Activated CD8-positive, alpha-beta memory T cell treated with anti-CD3 and anti-CD28 coated beads for 1 hour (primary cell): ENCODE measurements at regions not wholly inside any gene's neighbourhood (a gene's known extent, or its start where the extent isn't known, plus 50 kb on each side); places are given as distances from the start of the nearest gene placed in this dataset.
"Not testable (repeated sequence)": the region's sequence is repeated elsewhere in the genome, so short reads cannot be mapped to it uniquely, and the experiment has no call there.

ENCODE experiments used
- DNase-seq, 2 donors: peaks; one replicate each; pipeline ENCODE4 v3.0.0-alpha.2; 2020; ENCODE audit warnings: low read depth in 1 of 2; ENCODE audit errors: extremely low read depth in 1 of 2

DNA sequence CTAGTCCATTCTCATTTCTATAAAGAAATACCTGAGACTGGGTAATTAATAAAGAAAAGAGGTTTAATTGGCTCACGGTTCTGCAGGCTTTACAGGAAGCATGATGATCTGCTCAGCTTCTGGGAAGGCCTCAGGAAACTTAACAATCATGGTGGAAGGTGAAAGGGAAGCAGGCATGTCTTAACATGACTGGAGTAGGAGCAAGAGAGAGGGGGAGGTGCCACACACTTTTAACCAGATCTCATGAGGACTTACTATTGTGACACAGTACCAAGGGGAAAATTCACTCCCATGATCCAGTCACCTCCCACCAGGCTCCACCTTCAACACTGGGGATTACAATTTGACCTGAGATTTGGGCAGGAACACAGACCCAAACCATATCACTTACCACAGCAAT is 310.1 kb downstream of the SH3GL2 start:
- not testable (repeated sequence) for DNase-seq

DNA sequence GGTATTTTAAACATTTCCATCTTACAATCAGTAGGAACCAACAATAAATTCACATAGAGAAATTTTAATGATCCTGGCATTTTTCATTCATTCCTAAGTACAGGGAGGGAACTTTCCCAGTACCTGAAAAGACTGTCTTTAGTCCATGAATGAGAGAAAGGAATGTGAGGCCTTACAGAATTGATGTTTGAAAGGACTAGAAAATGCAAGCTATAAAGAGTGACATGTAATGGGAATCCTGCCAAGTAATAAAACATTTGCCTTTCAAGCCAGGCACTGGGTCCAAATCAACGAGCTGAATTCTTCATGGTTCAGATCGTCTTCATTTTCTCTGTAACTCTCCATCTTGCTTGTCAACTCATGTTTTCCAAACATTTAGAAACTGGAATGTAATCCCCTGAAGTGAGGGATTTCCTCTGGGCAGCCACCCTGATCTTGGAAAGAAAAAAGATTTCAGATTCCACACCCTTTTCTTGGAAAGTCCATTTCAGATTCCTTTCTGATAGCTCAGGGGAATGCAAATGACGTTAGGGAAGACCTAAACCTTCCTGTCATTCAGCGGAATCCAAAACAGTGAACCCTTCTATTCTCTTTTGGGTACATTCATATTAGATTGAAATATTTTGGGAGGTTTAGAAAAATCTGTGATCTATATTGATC is 315.8 kb downstream of the SH3GL2 start:
- DNase-seq = no peak

- DNase-seq = no peak
Observed at GRCh38 chr9:17900606-17901005, 321.7 kb downstream of the SH3GL2 start.

GRCh38 chr9:17905366-17905765 is 326.5 kb downstream of the SH3GL2 start:
- no peak for DNase-seq

DNA sequence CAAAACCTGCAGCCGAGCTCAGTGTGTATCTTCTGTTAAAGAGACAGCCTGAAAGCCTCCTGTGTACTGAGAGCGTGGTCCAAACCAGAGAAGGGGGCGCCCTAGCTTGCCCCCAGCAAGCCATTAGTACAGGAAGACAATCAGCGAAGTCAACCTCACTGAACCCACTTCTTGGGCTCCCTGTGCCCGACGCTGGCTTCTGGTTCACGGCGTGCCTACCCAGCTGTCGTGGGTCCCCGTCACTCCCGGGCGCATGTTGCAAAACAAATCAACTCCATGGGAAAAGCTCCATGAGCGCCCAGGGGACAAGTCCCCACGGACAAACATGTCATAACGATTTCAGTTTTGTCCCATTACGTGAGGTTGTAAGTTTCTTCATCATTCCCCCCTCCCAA is 326.9 kb downstream of the SH3GL2 start:
- DNase-seq = no peak

DNA sequence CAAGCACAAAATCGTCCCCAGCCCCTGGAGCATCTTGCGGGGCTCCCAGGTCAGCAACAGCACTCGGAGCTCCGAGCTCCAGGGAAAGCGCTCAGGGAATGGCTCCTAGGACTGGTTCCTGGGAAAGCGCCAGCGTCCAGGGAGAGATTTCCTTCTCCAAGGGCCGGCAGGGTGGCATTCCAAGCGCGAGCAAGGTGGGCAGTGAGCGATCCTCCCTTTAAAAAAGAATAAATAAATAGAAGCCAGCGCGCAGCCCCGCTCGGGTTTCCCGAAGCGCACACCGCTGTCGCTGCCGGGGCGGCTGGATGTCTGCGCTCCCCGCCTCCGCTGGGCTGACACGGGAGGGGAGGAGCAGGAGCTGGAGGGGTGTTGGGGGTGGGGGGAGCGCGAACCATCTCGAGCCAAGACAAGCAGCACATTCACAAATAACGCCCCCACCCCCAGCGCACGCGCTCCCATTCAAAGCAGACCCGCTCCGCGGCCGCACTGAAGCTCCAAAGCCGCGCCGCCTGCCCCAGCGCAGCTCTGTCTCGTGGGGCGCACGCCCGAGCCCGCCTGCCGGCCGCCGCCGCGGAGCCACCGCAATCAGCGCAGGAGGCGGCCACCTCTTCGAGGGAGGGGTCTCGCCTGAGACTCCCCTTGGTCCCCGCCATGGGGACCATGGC is 327.4 kb downstream of the SH3GL2 start:
- no peak for DNase-seq

- DNase-seq = no peak
Observed at GRCh38 chr9:17906841-17907778, 328.2 kb downstream of the SH3GL2 start.

DNA sequence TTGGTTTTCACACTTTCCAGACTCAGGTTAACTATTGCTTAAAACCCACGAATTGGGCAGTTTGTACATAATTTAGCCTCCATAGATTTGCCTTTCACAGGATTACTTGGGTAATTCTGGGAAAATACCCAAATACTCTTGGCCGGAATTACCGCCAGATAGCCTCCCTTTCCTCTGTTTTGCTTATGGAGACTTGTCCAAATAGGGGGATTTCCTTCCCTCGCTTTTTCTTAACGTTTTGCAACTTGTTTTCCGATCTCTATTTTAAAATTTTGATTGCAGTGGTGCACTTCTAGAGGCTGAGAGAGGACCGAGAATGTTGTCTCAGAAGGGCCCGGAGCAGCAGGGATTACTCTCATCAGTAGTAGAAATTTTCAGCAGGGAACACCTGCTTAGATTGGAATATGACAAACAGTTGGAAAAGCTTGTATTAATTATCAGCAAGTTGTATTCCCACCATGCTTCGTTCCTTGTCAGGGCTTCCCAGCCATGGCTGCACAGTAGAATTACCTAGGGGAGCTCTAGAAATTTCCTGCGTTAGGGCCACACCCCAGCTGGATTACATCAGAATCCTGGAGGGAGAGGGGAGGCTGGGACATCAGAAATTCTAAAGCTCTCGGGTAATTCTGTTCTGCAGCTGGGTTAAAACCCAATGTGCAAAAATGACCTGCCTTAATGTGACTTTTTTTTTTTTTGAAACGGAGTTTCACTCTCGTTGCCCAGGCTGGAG is 329.1 kb downstream of the SH3GL2 start:
- no peak for DNase-seq

GRCh38 chr9:17926246-17926645 is 347.4 kb downstream of the SH3GL2 start:
- no peak for DNase-seq

DNA sequence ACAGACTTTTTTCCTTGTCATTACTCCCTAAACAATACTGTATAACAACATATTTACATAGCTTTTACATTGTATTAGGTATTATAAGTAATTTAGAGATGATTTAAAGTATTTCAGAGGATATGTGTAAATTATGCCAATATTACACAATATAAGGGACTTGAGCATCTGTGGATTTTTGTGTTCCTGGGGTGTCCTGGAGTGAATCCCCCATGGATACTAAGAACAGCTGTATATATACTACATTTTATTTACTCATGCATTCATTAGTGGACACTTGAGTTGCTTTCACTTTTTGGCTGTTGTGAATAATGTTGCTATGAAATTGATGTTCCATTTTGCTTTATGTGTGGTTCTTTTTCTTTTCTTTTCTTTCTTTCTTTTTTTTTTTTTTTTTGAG is 348.8 kb downstream of the SH3GL2 start:
- no peak for DNase-seq

- no peak for DNase-seq
Observed at GRCh38 chr9:17928228-17928627, 349.4 kb downstream of the SH3GL2 start.

- DNase-seq = no peak
Observed at GRCh38 chr9:17928768-17929167, 349.9 kb downstream of the SH3GL2 start.

- DNase-seq = no peak
Observed at GRCh38 chr9:17929506-17929905, 350.6 kb downstream of the SH3GL2 start.

DNA sequence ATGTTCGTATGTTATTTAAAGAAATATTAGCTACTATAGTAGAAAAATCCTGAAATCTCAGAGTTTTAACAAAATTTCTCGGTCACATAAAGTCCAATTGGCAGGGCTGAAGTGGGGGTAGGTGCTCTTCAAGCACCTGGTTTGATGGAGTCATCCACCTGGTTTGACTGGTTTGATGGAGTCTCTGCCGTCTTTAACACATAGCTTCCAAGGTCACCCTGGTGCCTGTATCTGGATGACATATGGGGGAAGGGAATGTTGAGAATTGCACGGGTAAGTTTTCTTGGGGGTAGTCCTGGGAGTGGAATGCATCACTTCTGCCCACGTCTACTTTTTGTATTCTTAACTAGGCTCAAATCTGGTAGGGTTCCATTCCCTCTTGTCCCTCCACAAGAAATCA is 351.2 kb downstream of the SH3GL2 start:
- no peak for DNase-seq

GRCh38 chr9:17936365-17936764 is 357.5 kb downstream of the SH3GL2 start:
- DNase-seq = no peak

- no peak for DNase-seq
Observed at GRCh38 chr9:17938035-17938655, 359.3 kb downstream of the SH3GL2 start.

DNA sequence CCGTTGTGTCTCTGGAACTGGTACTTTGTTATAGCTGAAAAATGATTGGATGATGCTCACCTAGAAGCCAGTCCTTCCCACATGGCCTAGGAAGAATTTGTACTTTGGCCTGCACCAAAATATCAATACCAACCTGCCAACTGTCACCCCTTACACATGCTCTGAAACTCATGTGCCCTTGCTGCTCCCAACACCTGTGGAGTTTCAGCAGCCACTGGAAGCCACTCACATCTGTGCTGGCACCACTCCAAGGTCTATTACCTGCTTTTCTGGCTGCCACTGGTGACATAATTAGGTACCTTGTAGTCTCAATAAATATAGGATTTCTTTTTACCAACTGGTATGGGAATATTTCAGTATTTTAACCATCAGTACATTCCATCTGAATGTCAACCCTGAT is 363.6 kb downstream of the SH3GL2 start:
- no peak for DNase-seq

DNA sequence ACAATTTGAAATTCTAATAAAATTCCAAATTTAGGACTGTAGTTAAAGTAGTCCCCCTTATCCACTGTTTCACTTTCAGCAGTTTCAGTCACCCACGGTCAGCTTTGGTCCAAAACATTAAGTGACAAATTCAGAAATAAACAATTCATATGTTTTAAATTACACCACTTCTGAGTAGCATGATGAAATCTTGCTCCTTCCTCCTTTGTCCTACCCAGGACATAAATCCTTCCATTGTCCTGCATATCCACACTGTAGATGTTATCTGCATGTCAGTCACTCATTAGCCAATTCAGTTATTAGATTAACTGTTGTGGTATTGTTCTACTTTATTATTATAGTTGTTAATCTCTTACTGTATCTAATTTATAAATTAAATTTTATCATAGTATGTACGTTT is 376.5 kb downstream of the SH3GL2 start:
- no peak for DNase-seq

DNA sequence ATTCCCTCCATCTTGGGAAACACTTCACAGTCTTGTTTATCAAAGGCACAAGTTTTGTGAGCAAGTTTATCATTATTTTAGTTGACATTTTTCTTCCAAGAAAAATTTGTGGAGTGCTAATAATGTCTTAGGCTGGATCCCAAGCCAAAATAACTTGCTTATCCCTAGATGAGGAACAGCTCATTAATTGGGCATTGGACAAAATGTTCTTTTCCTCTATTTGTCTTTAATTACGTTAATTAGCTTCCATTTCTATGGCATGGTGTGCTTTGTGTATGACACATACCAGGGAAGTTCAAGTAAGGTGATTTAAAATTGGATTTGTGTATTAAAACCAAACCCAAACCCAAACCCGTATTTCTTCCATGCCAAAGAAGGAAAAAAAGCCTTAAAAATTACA is 379.5 kb downstream of the SH3GL2 start:
- no peak for DNase-seq

DNA sequence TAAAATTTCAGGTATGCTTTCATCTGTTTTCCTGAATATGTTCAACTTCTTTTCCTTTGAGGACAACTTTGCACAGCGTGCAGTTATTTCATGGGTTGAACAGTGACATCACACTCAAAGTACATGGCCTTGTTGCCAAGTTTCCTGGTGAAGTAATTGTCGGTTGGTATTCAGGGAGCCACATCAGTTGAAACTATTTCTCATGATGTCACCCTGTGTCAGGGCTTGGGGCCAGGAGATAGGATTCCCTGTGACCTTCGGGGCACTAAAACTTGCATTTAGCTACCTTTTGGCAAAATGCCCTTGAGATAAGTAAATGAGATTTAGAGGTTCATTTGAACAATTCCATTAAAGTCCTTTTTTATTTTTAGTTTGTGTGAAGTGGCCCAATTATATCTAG is 383.9 kb downstream of the SH3GL2 start:
- DNase-seq = no peak

DNA sequence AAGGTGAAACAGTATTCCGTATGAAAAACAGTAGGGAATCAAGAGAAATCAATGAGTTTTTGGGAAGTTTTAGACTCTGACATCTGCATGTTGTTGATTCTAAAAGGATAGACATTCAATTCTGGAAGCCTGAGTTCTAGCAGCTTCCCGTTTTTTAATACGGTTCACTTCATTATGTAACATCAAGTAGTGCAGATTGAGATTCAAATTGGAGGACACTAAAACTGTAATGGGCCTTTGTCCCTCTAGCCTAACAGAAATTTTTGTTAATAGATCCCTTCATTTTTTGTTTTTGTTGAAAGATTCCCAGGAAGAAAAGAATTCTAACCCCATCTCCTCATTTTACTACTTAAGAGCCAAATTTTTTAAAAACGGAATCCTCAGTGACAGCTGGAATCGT is 384.6 kb downstream of the SH3GL2 start:
- DNase-seq = no peak
